Fibroblast of skin of right quadriceps (primary cell): ENCODE measurements at regions not wholly inside any gene's neighbourhood (a gene's known extent, or its start where the extent isn't known, plus 50 kb on each side); places are given as distances from the start of the nearest gene placed in this dataset.

ENCODE experiments used
- DNase-seq: peaks from one replicate; pipeline ENCODE4 v3.0.0-alpha.2; 2013

GRCh38 chr4:119816473-119816872 is 187.9 kb upstream of the PDE5A start:
- DNase-seq: no peak

- no peak for DNase-seq
These were observed 181.4 kb upstream of the PDE5A start for GRCh38 chr4:119810001-119810400.

GRCh38 chr4:119804404-119804803 is 175.8 kb upstream of the PDE5A start:
- DNase-seq: no peak

- DNase-seq: no peak
These were observed 168.8 kb upstream of the PDE5A start for GRCh38 chr4:119797238-119797894.

GRCh38 chr4:119795986-119796578 is 167.5 kb upstream of the PDE5A start:
- no peak for DNase-seq

- DNase-seq: no peak
These were observed 166.1 kb upstream of the PDE5A start for GRCh38 chr4:119794681-119795080.

- DNase-seq: no peak
These were observed 165.5 kb upstream of the PDE5A start for GRCh38 chr4:119794113-119794512.

- no peak for DNase-seq
These were observed 160.0 kb upstream of the PDE5A start for GRCh38 chr4:119788349-119789266.

- peak; percentile 6 for DNase-seq
These were observed 157.4 kb upstream of the PDE5A start for GRCh38 chr4:119785963-119786362.

- DNase-seq: no peak
These were observed 154.8 kb upstream of the PDE5A start for GRCh38 chr4:119783189-119783983.

- DNase-seq: no peak
These were observed 152.4 kb upstream of the PDE5A start for GRCh38 chr4:119781044-119781443.

- no peak for DNase-seq
These were observed 146.2 kb upstream of the PDE5A start for GRCh38 chr4:119774840-119775239.

- no peak for DNase-seq
These were observed 137.3 kb upstream of the PDE5A start for GRCh38 chr4:119765951-119766350.

GRCh38 chr4:119765469-119765868 is 136.9 kb upstream of the PDE5A start:
- no peak for DNase-seq

GRCh38 chr4:119763386-119763785 is 134.8 kb upstream of the PDE5A start:
- no peak for DNase-seq

GRCh38 chr4:119755599-119755998 is 127.0 kb upstream of the PDE5A start:
- DNase-seq: no peak

- DNase-seq: no peak
These were observed 124.3 kb upstream of the PDE5A start for GRCh38 chr4:119752936-119753335.

GRCh38 chr4:119750771-119751170 is 122.2 kb upstream of the PDE5A start:
- DNase-seq: no peak

GRCh38 chr4:119750048-119750447 is 121.4 kb upstream of the PDE5A start:
- no peak for DNase-seq

- DNase-seq: peak; percentile 15
These were observed 120.2 kb upstream of the PDE5A start for GRCh38 chr4:119748853-119749252.

GRCh38 chr4:119746951-119747350 is 118.3 kb upstream of the PDE5A start:
- peak; percentile 73 for DNase-seq

GRCh38 chr4:119745351-119745750 is 116.7 kb upstream of the PDE5A start:
- no peak for DNase-seq

GRCh38 chr4:119744580-119744979 is 116.0 kb upstream of the PDE5A start:
- no peak for DNase-seq
